ENCODE measurements at regions not wholly inside any gene's neighbourhood (a gene's known extent, or its start where the extent isn't known, plus 50 kb on each side); places are given as distances from the start of the nearest gene placed in this dataset.
A peak's percentile ranks its signal among the peaks of the same experiment; 100 is the strongest.

- no peak for FAIRE-seq
These were observed 86.7 kb downstream of the S1PR1 start for GRCh38 chr1:101323535-101323934.

- no peak for FAIRE-seq
These were observed 88.3 kb downstream of the S1PR1 start for GRCh38 chr1:101325144-101325543.

GRCh38 chr1:101330427-101331130 is 93.8 kb downstream of the S1PR1 start:
- FAIRE-seq, result no peak

GRCh38 chr1:101331794-101332193 is 95.0 kb downstream of the S1PR1 start:
- FAIRE-seq, result no peak

- no peak for FAIRE-seq
These were observed 95.8 kb downstream of the S1PR1 start for GRCh38 chr1:101332633-101333032.

- no peak for FAIRE-seq
These were observed 96.4 kb downstream of the S1PR1 start for GRCh38 chr1:101333186-101333585.

GRCh38 chr1:101337968-101338367 is 101.1 kb downstream of the S1PR1 start:
- FAIRE-seq, result no peak

- FAIRE-seq, result no peak
These were observed 102.1 kb downstream of the S1PR1 start for GRCh38 chr1:101338714-101339430.

GRCh38 chr1:101344745-101345144 is 107.9 kb downstream of the S1PR1 start:
- no peak for FAIRE-seq

- no peak for FAIRE-seq
These were observed 109.6 kb downstream of the S1PR1 start for GRCh38 chr1:101346419-101346818.

GRCh38 chr1:101356013-101356412 is 119.2 kb downstream of the S1PR1 start:
- no peak for FAIRE-seq

- FAIRE-seq, result no peak
These were observed 120.0 kb downstream of the S1PR1 start for GRCh38 chr1:101356604-101357443.

- FAIRE-seq, result peak; percentile 30
These were observed 120.7 kb downstream of the S1PR1 start for GRCh38 chr1:101357444-101357986.

GRCh38 chr1:101360506-101360905 is 123.7 kb downstream of the S1PR1 start:
- FAIRE-seq, result no peak

- FAIRE-seq, result no peak
These were observed 127.1 kb downstream of the S1PR1 start for GRCh38 chr1:101363891-101364318.

- FAIRE-seq, result no peak
These were observed 127.7 kb downstream of the S1PR1 start for GRCh38 chr1:101364370-101365120.

GRCh38 chr1:101365186-101365585 is 128.4 kb downstream of the S1PR1 start:
- no peak for FAIRE-seq

- no peak for FAIRE-seq
These were observed 129.1 kb downstream of the S1PR1 start for GRCh38 chr1:101365878-101366277.

- FAIRE-seq, result no peak
These were observed 129.8 kb downstream of the S1PR1 start for GRCh38 chr1:101366513-101367215.

GRCh38 chr1:101367630-101368029 is 130.8 kb downstream of the S1PR1 start:
- no peak for FAIRE-seq

GRCh38 chr1:101370488-101370887 is 133.7 kb downstream of the S1PR1 start:
- FAIRE-seq, result no peak

GRCh38 chr1:101371259-101371658 is 134.4 kb downstream of the S1PR1 start:
- no peak for FAIRE-seq
